HG03575 (cell line): ENCODE measurements at regions not wholly inside any gene's neighbourhood (a gene's known extent, or its start where the extent isn't known, plus 50 kb on each side); places are given as distances from the start of the nearest gene placed in this dataset.
"Not testable (repeated sequence)": the region's sequence is repeated elsewhere in the genome, so short reads cannot be mapped to it uniquely, and the experiment has no call there.

Source experiments
- ATAC-seq: cut with Tn5 transposase; IDR thresholded peaks from one replicate; pipeline ENCODE4 v1.9.1; 2021; ENCODE audit not compliant: unreplicated experiment, insufficient number of reproducible peaks, low FRiP score; ENCODE audit errors: extremely low read depth

DNA sequence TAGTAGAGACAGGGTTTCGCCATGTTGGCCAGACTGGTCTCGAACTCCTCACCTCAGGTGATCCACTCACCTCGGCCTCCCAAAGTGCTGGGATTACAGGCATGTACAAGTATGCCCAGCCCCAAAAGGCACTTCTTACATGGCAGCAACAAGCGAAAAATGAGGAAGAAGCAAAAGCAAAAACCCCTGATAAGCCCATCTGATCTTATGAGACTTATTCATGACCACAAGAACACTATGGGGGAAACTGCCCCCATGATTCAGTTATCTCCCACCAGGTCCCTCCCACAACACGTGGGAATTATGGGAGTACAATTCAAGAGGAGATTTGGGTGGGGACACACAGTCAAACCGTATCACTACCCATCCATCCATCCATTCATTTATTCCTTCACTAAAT lies 163.0 kb upstream of the PDE7B start:
- ATAC-seq = not testable (repeated sequence)

DNA sequence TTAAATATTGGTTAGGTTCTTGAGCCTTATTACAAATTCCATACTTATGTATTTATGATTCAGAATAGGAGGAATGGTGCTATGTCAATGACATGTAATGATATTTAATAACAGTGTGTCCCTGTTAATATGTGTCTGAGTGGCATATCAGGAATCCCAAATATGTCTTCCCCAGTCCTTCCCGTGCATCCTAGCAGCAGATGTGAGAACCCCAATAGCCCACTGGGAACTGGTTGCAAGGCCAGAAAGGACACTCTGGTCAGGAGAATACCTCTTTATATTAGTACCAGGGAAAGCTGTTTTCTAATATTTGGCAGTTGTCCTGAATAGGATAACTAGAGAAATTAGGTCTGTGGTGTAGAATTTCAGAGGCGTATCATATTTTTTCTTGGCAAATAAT lies 159.1 kb upstream of the PDE7B start:
- no peak for ATAC-seq

DNA sequence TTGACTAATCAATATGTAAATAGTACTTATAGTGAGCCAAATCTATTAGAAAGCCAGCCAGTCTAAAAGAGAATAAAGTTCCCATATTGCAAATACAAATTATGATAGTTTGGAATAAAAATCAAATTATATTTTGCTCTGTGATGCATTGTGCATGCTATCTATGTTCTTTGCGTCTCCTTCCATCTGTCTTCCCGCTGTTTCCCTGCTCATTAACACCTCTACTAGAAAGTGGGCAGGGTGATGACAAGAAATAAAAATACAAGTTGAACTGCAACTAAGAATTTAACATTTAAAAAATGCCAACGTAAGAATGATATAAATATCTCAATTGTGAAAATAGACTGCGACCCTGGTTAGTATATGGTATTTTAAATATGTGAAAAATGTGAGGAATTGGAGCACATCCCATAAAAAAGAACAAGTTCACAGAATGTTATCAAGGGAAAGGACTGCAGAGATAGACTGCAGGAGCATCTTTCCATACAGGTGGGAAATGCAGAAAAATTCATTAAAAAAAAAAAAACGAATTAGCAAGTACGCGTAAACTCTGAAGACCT lies 157.6 kb upstream of the PDE7B start:
- ATAC-seq = no peak

DNA sequence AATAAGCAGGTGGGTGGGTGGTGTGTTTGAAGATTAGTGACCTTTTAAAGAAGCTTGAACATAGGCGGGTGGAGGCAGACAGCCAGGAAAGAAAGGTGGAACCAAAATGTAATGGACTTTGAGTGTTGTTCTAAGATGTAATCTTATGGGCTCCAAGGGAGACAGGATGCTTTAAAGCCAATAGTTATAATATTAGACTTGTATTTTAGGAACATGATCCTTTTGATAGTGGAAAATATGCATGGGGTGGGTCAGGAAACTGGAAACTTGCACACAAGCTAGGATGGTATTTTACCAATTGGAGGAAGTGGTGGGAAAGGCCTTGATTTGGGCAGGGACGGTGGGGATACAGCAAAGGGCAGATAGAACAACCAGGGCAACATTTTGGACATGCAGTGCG lies 151.8 kb upstream of the PDE7B start:
- ATAC-seq = no peak

DNA sequence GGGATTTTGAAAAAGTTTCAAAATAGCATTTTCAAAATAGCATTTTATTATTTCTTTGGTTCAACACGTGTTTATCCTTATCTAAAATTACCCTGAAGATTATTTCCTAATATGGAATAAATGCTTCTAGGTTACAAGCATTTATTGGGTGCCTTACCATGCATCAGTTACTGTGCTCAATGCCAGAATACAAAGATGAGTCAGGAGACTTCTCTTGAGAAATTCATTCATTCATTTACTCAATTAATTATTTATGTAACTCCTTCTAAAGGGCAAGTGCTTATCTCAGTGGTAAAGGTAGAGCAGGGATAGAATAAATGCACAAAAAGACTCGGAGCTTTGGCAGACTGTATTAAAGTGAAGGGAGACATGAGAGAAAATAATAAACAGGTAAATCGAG lies 150.1 kb upstream of the PDE7B start:
- no peak for ATAC-seq

DNA sequence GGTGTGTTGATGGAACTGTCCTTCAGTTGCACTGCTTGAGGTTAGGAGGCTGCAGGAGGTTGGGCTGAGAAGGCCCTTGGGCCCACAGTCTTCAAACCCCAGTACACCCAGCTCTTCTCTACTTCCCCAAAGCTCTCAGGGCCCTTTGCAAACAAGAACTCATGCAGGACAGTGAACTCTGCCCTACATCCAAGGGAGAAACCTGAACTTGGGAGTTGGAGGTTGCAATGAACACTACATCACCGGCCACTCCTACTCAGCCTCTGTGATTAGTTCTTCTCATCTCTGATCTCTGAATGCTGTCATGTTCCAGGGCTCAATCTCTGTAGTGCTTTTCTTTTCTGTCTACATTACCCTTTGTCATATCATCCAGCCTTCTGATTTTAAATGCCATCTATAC lies 148.5 kb upstream of the PDE7B start:
- no peak for ATAC-seq

DNA sequence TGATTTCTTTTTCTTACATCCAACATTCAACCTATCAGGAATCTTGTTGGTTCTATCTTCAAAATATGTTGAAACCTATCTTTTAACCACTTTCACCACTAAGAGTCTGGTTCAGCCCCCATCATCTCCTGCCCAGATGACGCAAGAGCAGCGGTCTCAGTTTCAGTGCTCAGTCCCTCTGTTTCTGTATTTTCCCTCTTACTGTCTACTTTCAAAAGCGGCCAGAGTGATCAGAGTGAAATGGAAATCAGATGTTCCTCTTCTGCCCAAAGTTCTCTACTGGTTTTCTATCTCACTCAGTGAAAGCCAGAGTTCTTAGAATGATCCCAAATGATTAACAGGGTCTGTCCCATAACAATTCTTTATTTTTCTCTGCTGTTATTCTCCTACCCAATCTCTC lies 147.9 kb upstream of the PDE7B start:
- ATAC-seq = no peak

DNA sequence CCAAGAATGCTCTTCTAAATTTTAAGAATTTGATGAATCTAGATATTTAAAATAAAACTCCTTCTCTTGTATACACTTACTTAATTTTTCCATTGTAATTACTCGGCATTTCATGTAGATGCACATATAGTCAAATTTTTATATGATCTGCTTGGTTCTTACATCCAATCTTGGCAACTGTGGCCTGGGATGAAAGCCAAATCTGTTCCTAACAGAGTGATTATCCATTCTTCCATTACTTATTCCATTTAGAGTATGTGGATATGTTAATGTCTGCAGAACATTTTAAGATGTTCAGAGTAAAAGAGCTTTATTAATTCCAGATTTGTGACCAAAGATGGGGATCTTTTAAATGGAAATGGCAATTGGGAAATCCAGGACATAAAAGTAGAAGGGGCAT lies 144.1 kb upstream of the PDE7B start:
- ATAC-seq = no peak

DNA sequence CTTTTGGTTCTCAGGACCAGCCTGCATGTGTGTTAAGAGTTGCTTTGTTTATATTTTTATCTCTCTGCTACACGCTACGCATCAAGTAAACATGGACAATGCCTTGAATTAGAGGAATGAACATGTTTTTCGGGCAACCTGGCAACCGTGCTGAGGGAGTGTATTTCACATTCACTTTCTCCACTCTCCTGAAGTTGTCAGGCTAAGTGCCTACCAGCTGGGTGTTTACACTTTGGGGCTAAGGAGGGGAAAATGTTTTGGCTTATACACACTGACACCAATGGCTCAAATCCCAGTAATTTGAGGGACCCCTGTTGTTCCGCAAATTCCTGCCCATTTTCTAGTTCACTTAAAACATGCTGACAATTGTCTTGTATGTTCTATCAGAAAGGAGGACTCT lies 141.5 kb upstream of the PDE7B start:
- no peak for ATAC-seq

DNA sequence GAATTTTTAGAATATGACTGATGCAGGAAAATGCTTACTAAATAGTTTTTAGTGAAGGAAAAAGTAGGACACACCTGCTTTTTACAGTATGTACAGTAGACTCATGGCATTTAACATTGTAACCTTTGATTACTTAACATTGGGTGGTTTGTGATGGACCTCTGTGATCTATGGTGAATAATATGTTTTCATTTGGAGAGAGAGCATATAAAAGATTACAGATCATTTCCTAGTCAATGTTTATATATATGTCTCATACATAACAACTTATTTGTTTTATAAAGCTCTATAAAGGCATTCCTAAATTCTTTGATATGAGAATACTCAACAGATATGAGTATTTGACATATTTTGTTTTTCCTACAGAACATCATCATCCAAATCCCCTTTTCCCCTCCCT lies 129.3 kb upstream of the PDE7B start:
- no peak for ATAC-seq

DNA sequence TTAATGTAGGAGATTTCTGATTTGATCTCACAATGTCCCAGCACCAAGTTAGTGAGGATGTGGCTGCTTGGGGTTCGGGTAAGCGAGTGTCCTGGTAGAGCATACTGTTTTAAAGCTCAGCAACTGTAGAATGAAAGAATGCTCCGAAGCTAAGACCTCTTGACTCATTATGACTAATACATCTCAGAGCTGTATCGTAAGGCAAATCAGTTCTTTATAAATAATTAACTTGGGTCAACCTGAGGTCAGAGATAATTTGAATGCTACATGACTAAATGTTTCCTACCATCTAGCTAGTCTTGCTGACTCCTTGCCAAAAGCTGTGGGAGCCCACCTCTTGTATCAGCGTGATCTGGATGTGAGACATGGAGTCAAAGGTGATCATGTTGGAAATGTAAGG lies 128.8 kb upstream of the PDE7B start:
- no peak for ATAC-seq

DNA sequence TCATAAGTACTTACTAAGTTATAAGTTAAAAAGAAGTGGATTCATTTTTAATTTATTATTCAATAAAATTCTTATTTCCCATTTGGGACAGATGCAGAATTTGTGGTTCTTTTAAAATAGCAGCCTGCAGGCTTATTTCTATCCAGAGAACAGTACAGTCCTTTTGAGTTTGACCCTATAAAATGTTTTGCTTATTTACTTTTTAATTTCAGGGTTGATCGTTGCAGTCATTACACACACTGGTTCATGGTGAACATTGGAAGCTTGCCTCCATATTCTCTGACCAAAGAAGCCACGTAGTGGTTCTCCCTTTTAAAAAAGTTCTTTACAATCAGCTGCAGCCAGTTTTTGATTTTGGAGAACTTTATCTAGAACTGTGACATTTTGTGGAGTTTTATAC lies 122.9 kb upstream of the PDE7B start:
- no peak for ATAC-seq

DNA sequence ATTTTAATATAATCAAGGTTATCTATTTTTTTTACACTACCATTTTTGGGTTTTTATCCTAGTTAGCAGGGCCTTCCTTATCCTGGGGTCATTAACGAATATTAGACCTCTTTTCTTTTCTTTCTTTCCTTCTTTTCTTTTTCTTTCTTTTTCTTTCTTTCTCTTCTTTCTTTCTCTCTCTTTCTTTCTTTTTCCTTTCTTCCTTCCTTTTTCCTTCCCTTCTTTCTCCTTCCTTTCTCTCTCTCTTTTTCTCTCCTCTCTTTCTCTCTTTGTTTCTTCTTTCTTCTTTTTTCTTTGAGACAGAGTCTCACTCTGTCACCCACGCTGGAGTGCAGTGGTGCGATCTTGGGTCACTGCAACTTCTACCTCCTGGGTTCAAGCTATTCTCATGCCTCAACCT lies 120.4 kb upstream of the PDE7B start:
- no peak for ATAC-seq

DNA sequence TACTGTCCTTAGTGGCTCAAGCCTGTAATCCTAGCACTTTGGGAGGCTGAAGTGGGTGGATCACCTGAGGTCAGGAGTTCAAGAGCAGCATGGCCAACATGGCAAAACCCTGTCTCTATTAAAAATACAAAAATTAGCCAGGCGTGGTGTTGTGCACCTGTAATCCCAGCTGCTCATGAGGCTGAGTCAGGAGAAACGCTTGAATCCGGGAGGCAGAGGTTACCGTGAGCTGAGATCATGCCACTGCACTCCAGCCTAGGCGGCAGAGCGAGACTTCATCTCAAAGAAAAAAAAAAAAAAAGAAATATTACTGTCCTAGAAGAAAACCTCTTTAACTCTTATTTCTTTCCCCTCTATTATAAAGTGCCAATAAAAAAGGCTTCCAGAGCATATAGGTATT lies 115.2 kb upstream of the PDE7B start:
- ATAC-seq = not testable (repeated sequence)

DNA sequence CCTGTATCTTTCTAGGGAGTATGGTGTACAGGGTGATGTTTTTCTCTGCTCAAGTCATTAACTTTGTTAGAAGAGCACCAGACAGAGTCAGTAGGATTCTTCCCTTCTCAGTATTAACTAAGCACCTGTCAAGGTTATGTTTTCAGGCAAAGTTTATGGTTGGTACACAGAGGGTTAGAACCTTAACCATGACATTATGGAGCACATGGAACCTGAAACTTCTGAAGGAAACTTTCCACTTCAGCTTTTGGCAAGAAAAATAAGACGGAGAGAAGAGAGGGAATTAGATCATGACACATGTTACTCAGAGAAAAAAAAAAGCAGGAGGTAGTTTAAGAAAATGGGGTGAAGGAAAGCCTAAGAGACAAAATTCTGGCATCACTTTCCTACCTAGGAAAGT lies 112.9 kb upstream of the PDE7B start:
- no peak for ATAC-seq

DNA sequence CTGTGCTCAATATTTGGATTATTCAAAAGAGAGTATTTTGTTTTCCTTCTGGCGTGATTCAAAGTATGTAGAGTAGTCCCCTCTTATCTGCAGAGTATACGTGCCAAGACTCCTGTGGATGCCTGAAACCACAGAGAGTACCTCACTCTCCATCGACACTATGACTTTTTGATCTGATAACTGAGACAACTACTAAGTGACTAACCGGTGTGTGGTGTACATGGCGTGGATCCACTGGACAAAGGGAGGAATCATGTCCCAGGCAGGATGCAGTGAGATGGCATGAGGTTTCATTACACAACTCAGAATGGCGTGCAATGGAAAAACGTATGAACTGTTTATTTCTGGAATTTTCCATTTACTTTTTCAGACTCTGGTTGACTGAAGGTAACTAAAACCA lies 112.2 kb upstream of the PDE7B start:
- no peak for ATAC-seq

DNA sequence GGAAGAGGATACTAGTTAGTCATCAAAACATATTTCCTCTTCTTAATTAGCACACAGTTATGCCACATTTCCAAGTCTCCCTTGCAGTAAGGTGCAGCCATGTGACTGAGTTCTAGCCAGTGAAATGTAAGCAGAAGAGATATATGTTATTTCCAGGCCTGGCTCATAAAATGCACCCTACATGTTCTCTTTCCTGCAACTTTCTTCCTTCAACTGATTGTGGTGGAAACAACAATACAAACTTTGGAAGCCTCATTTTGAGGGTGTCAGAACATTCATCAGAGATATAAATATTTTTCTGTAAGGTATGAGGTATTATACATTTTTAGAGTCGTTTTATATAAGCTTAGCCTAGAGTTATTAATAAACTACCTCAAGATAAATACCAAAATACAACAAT lies 110.9 kb upstream of the PDE7B start:
- no peak for ATAC-seq

DNA sequence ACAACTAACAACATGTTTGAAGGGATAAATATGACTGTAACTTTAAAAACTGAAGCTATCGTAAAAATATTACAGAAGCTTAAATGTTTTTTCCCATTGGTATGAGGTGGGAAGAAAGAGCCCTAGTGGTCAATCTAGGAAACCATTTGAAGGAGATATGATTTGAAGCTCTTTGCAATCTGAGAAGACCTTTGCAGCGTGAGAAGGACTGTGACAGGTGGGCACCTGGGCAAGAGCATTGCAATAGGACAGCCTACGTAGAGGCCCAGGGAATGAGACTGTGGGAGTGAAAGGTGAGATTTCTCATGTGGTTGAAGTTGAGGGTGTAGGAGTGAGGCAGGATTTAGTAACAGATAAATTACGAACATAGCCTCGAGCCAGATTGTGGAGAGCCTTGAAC lies 108.0 kb upstream of the PDE7B start:
- no peak for ATAC-seq

DNA sequence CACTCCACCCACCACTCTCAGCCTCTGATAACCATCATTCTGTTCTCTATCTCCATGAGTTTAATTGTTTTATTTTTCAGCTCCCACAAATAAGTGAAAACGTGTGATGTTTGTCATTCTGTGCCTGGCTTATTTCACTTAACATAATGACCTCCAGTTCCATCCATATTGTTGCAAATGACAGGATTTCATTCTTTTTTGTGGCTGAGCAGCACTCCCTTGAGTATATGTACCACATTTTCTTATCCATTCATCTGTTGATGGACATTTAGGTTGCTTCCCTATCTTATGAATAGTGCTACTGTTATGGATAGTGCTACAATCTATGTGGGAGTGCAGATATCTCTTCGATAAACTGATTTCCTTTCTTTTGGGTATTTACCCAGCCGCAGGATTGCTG lies 103.3 kb upstream of the PDE7B start:
- no peak for ATAC-seq

DNA sequence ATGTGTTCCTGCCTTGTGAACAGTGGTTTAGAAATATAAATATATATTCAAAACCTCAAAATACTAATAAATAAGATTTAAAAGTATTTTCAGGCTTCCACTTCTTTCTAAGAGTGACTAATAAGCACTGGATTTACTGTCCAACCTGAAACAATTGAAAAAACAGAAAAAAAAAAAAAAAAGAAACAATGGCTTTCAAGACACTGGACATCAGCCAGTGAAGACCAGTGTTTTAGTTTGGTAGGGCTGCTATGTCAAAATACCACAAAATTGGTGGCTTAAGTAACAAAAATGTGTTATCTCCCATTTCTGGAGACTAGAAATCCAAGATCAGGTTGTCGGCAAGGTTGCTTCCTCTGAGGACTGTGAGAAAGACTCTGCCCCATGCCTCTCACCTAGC lies 101.4 kb upstream of the PDE7B start:
- ATAC-seq = no peak

DNA sequence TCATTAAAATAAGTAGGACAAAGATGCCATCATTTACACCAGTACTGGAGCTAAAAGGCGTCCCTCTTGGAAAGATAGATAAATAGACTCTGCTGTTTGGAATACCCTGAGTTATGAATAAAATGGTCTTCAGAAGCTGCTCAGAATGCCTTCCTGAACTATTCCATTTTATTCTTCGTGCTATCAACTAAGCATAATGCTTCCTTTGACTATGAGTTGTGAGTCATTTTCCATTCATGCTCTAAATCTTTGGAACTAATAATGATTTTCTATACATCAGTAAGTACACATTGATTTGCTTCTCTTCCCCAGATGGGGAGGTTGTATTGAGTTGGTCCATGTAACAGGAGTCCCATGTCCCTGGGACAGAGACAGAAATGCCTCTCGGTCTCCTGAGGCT lies 98.3 kb upstream of the PDE7B start:
- no peak for ATAC-seq

DNA sequence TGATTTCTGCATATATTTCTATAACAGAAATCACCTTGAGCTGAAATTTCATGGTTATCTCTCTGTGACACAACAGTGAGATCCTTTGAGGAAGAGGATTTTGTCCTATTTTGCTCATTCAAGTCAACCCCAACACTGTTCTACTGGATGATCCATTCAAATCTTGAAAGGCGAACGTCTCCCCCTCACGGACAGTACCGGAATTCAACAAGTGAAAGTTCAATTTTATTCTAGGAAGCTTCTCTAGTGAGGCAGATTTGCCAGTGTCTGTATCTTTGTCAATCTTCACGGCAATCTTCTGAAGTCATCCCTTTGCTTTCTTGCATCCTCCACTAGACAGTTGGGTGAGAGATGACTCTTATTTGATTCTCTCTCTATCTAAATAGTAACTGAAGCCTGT lies 91.7 kb upstream of the PDE7B start:
- no peak for ATAC-seq
